T47D (cell line): ENCODE measurements at regions not wholly inside any gene's neighbourhood (a gene's known extent, or its start where the extent isn't known, plus 50 kb on each side); places are given as distances from the start of the nearest gene placed in this dataset.
"Not testable (repeated sequence)": the region's sequence is repeated elsewhere in the genome, so short reads cannot be mapped to it uniquely, and the experiment has no call there.

Source experiments
- DNase-seq, 2 experiments: peaks; one replicate each; pipeline versions ENCODE4 v3.0.0 to v3.0.0-alpha.2; 2011 to 2012; ENCODE audit warnings: low read depth in 1 of 2, low spot score in 1 of 2
- JUND ChIP-seq: IDR thresholded peaks from 2 replicates; pipeline ENCODE4 v1.6.1; 2012; ENCODE audit warnings: low read depth
- in situ Hi-C: cut with HindIII; loops from 2 replicates; pipeline ENCODE4 v1.10.0; 2016; ENCODE audit warnings: low sequenced_read_pairs, low pct_unique_long_range_greater_than_20kb

DNA sequence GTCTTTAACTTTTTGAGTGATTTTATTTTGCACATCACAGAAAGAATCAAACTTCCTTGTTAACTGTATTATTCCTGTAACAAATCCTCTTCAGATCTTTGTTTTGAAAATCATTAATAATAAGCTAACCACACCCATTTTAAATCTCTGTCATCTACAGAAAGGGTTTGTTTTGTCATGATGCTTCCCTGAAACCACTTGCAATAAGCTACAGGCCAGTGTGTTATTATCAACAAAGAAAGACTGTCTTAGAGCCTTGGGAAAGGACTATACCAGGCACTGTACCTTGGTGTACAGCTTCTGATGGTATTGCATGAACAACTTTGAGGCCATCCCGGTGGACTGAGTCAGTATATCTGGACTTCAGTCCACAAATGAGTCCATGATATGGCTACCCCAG is 145.3 kb upstream of the FAM3C start:
- in situ Hi-C loops = no loop called here

DNA sequence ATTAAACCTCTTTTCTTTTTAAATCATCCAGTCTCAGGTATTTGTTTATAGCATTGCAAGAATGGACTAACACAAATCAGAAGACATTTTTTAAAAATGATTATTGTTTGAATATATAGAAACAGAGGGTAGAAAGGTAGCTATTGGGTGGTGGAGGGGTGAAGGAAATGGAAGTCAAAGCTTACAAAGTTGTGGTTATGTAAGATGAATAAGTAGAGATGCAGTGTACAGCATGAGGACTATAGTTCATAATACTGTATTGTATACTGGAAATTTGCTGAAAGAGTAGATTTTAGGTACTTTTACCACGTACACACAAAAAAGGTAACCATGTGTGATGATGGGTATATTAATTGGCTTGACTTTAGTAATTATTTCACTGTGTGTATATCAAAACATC is 144.0 kb upstream of the FAM3C start:
- no peak for DNase-seq
- TF ChIP-seq JUND = no peak
- in situ Hi-C loops = no loop called here

More for the DNA sequence above, 145.3 kb upstream of the FAM3C start:
- TF ChIP-seq JUND = no peak
- DNase-seq = no peak

GRCh38 chr7:121537031-121537430 is 140.9 kb upstream of the FAM3C start:
- no peak for TF ChIP-seq JUND
- no peak for DNase-seq
- in situ Hi-C loops = no loop called here

DNA sequence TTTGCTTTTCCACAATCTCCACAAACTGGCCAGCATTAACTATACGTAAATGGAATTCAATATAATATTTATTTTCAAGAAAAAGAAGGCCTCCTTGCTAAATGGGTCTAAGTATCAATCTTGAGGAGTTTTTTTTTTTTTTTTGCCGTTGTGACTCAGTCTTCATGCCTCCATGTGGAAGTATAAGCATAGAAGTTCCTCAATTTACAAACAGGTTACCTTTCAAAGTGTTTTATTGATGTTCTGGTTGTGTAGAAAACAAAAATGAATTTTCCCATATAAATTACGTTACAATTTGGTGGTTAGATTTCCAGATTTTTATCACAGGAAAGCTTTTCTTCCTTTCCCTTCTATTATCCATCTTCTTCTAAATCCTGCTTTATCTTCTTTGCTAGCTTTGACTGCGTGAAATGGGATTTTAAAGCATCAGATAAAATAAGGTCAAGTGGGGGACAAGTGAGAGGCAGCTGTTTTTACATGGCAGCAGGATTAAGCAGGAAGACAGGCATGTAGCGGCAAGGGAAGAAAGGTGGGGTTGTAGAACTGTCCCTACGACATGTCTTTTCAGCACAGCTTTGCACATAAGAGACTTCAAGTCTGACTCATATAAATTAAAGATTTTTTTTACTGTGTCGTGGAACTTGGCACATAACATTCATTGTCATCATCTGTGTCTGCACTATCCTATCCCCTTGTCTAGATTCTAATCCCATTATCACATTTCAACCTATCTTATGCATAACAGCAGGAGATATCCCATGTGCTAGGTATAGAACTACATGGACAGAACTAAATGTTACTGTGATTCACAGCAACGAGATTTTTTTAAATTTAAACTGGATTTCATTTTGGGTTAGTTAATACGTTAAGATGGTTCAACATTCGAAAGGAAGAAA is 135.3 kb upstream of the FAM3C start:
- in situ Hi-C loops = no loop called here
- no peak for TF ChIP-seq JUND
- DNase-seq = no peak

GRCh38 chr7:121530227-121531174 is 134.4 kb upstream of the FAM3C start:
- no peak for TF ChIP-seq JUND
- DNase-seq = peak in 1 of 2 experiments; percentile 49
- in situ Hi-C loops = no loop called here

GRCh38 chr7:121529003-121529402 is 132.9 kb upstream of the FAM3C start:
- in situ Hi-C loops = no loop called here
- TF ChIP-seq JUND = no peak
- DNase-seq = no peak

DNA sequence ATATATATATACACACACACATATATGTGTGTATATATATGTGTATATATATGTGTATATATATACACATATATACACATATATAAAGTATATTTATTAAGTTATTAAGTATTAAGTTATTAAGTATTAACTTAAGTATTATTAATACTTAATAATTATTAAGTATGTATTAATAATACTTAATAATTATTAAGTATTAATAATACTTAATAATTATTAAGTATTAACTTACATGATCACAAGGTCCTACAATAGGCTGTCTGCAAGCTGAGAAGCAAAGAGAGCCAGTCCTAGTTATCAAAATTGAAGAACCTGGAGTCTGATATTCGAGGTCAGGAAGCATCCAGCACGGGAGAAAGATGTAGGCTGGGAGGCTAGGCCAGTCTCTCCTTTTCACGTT is 130.1 kb upstream of the FAM3C start:
- in situ Hi-C loops, DNase-seq: not testable (repeated sequence)

GRCh38 chr7:121525155-121525819 is 129.2 kb upstream of the FAM3C start:
- in situ Hi-C loops = no loop called here
- no peak for TF ChIP-seq JUND
- no peak for DNase-seq

- DNase-seq = no peak
- TF ChIP-seq JUND = no peak
Observed at GRCh38 chr7:121521711-121522400, 125.7 kb upstream of the FAM3C start.

DNA sequence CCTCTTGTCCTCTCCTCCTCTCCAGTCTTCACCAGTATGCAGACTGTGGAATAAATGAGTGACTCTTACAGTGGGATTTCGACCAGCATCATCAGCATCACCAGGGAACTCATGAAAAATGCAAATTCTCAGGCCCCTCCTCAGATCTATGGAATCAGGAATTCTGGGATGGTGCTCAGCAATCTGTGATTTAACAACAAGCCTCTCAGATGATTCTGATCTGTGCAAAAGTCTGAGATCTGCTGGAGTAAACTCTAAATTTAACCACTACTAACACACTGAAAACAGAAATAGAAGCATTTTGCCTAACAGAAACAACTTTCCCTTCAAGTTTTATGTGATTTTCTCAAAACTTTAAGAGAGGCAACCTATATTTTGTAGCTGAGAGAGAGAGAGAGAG is 124.8 kb upstream of the FAM3C start:
- no peak for TF ChIP-seq JUND
- no peak for DNase-seq
- in situ Hi-C loops = no loop called here

More at GRCh38 chr7:121521711-121522400, 125.7 kb upstream of the FAM3C start:
- in situ Hi-C loops = no loop called here

- peak in 1 of 2 experiments; percentile 76 for DNase-seq
- no peak for TF ChIP-seq JUND
- in situ Hi-C loops = no loop called here
Observed at GRCh38 chr7:121519548-121520521, 123.7 kb upstream of the FAM3C start.
